ENCODE measurements at regions not wholly inside any gene's neighbourhood (a gene's known extent, or its start where the extent isn't known, plus 50 kb on each side); places are given as distances from the start of the nearest gene placed in this dataset.
"Not testable (repeated sequence)": the region's sequence is repeated elsewhere in the genome, so short reads cannot be mapped to it uniquely, and the experiment has no call there.

GRCh38 chr1:91207691-91208090 lies 185.9 kb upstream of the ZNF644 start:
- DNase-seq (ENCODE audit: extremely low read depth, low read depth); H3K4me3 ChIP-seq (replicated peaks; ENCODE audit: low read depth, low read length): not testable (repeated sequence)

GRCh38 chr1:91204150-91204549 lies 182.3 kb upstream of the ZNF644 start:
- not testable (repeated sequence) for DNase-seq (ENCODE audit: extremely low read depth, low read depth); H3K4me3 ChIP-seq (replicated peaks; ENCODE audit: low read depth, low read length)

GRCh38 chr1:91201694-91202093 lies 179.9 kb upstream of the ZNF644 start:
- H3K4me3 ChIP-seq (replicated peaks; ENCODE audit: low read depth, low read length), result no peak overlapping the region
- no peak for DNase-seq (ENCODE audit: extremely low read depth, low read depth)
- no peak for TF ChIP-seq CTCF (IDR thresholded peaks at IDR 0.05; ENCODE audit: low read depth, low read length, missing control alignments)

GRCh38 chr1:91201176-91201575 lies 179.3 kb upstream of the ZNF644 start:
- no peak overlapping the region for H3K4me3 ChIP-seq (replicated peaks; ENCODE audit: low read depth, low read length)
- DNase-seq (ENCODE audit: extremely low read depth, low read depth), result no peak
- no peak for TF ChIP-seq CTCF (IDR thresholded peaks at IDR 0.05; ENCODE audit: low read depth, low read length, missing control alignments)

GRCh38 chr1:91200675-91201074 lies 178.8 kb upstream of the ZNF644 start:
- no peak for TF ChIP-seq CTCF (IDR thresholded peaks at IDR 0.05; ENCODE audit: low read depth, low read length, missing control alignments)
- H3K4me3 ChIP-seq (replicated peaks; ENCODE audit: low read depth, low read length), result no peak overlapping the region
- DNase-seq (ENCODE audit: extremely low read depth, low read depth), result no peak

- DNase-seq (ENCODE audit: extremely low read depth, low read depth), result no peak
- no peak for TF ChIP-seq CTCF (IDR thresholded peaks at IDR 0.05; ENCODE audit: low read depth, low read length, missing control alignments)
These were observed 178.2 kb upstream of the ZNF644 start for GRCh38 chr1:91199988-91200387.

GRCh38 chr1:91190996-91191395 lies 169.2 kb upstream of the ZNF644 start:
- no peak for TF ChIP-seq CTCF (IDR thresholded peaks at IDR 0.05; ENCODE audit: low read depth, low read length, missing control alignments)

More at GRCh38 chr1:91199988-91200387, 178.2 kb upstream of the ZNF644 start:
- H3K4me3 ChIP-seq (replicated peaks; ENCODE audit: low read depth, low read length), result no peak overlapping the region

GRCh38 chr1:91189096-91189495 lies 167.3 kb upstream of the ZNF644 start:
- DNase-seq (ENCODE audit: extremely low read depth, low read depth), result no peak
- TF ChIP-seq CTCF (IDR thresholded peaks at IDR 0.05; ENCODE audit: low read depth, low read length, missing control alignments), result no peak

More at GRCh38 chr1:91190996-91191395, 169.2 kb upstream of the ZNF644 start:
- no peak for DNase-seq (ENCODE audit: extremely low read depth, low read depth)
- no peak overlapping the region for H3K4me3 ChIP-seq (replicated peaks; ENCODE audit: low read depth, low read length)

GRCh38 chr1:91182807-91183206 lies 161.0 kb upstream of the ZNF644 start:
- not testable (repeated sequence) for H3K4me3 ChIP-seq (replicated peaks; ENCODE audit: low read depth, low read length); DNase-seq (ENCODE audit: extremely low read depth, low read depth)

More at GRCh38 chr1:91189096-91189495, 167.3 kb upstream of the ZNF644 start:
- H3K4me3 ChIP-seq (replicated peaks; ENCODE audit: low read depth, low read length), result no peak overlapping the region

All from HFF-Myc (cell line).